WERI-Rb-1 (cell line): ENCODE measurements at regions not wholly inside any gene's neighbourhood (a gene's known extent, or its start where the extent isn't known, plus 50 kb on each side); places are given as distances from the start of the nearest gene placed in this dataset.

Source experiments
- DNase-seq: peaks from one replicate; pipeline ENCODE4 v3.0.0-alpha.2; 2020
- H3K27ac ChIP-seq: fragments of 250-450 bp; sonication (Bioruptor Pico); 2 replicates; pipeline ENCODE4 v1.5.1; 2020; ENCODE audit warnings: mild to moderate bottlenecking, moderate library complexity
- H3K27me3 ChIP-seq: fragments of 250-450 bp; sonication (Bioruptor Pico); 2 replicates; pipeline ENCODE4 v1.5.1; 2021; ENCODE audit warnings: mild to moderate bottlenecking, low read depth, moderate library complexity; ENCODE audit not compliant: insufficient read depth, severe bottlenecking
- H3K36me3 ChIP-seq: fragments of 250-450 bp; sonication (Bioruptor Pico); 2 replicates; pipeline ENCODE4 v1.5.1; 2020; ENCODE audit warnings: mild to moderate bottlenecking, moderate library complexity
- H3K4me3 ChIP-seq: 2 replicates; pipeline ENCODE4 v1.5.1; 2011; ENCODE audit warnings: low read depth, mild to moderate bottlenecking, control low read depth, low read length
- H3K9me3 ChIP-seq: fragments of 250-450 bp; sonication (Bioruptor Pico); 2 replicates; pipeline ENCODE4 v1.5.1; 2021; ENCODE audit warnings: mild to moderate bottlenecking, moderate library complexity; ENCODE audit not compliant: severe bottlenecking
- CTCF ChIP-seq: IDR thresholded peaks from 2 replicates; pipeline ENCODE4 v1.5.1; 2011; ENCODE audit warnings: low read depth, mild to moderate bottlenecking, control low read depth, inconsistent platforms, low read length

- H3K27me3 ChIP-seq = peaks cover 7% of the 10 kb centered on the region
- H3K4me3 ChIP-seq = no peak overlapping the region
- no peak overlapping the region for H3K27ac ChIP-seq
- H3K9me3 ChIP-seq = no peaks in the 10 kb centered on the region
- no peaks in the 10 kb centered on the region for H3K36me3 ChIP-seq
- no peak for TF ChIP-seq CTCF
- DNase-seq = no peak
Observed at GRCh38 chr7:117990834-117991233, 117.6 kb upstream of the CTTNBP2 start.

GRCh38 chr7:117992635-117993376, 119.6 kb upstream of the CTTNBP2 start:
- Histone ChIP-seq H3K36me3 (no peaks in the 10 kb centered on the region), H3K27me3 (peaks cover 24% of the 10 kb centered on the region), H3K4me3 (no peak overlapping the region), H3K27ac (no peak overlapping the region), H3K9me3 (no peaks in the 10 kb centered on the region)
- DNase-seq = no peak
- TF ChIP-seq CTCF = no peak

- no peak overlapping the region for H3K27ac ChIP-seq
- H3K36me3 ChIP-seq = no peaks in the 10 kb centered on the region
- no peaks in the 10 kb centered on the region for H3K9me3 ChIP-seq
- H3K27me3 ChIP-seq = peaks cover 30% of the 10 kb centered on the region
- peak; percentile 45 for DNase-seq
- no peak overlapping the region for H3K4me3 ChIP-seq
- TF ChIP-seq CTCF = peak; percentile 60
Observed at GRCh38 chr7:117993377-117994003, 120.2 kb upstream of the CTTNBP2 start.

DNA sequence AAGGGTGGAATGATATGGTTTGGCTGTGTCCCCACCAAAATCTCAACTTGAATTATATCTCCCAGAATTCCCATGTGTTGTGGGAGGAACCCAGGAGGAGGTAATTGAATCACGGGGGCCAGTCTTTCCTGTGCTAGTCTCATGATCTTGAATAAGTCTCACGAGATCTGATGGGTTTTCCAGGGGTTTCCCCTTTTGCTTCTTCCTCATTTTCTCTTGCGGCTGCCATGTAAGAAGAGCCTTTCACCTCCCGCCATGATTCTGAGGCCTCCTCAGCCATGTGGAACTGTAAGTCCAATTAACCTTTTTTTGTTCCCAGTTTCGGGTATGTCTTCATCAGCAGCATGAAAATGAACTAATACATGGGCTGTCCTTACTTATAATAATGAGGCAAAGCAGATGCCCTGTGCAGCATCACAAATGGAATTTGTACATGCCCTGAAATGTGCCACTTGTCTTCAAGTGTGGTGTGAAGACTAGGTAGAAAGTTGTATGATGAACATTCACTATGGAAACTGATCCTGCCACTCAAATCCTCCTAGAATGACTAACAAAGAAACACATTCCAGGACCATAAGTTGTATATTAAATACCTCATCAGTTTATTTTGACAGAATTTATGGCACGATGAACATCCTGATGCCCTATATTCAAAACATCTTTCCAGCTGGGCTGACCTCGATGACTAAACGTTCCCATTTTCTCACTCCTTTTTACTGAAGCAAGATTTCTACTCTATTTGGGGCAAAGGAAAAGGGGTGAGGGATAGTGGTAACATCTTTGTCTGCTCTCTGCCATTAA, 122.8 kb upstream of the CTTNBP2 start:
- no peaks in the 10 kb centered on the region for H3K36me3 ChIP-seq
- DNase-seq = no peak
- H3K27ac ChIP-seq = no peak overlapping the region
- H3K27me3 ChIP-seq = peaks cover 34% of the 10 kb centered on the region
- H3K4me3 ChIP-seq = no peak overlapping the region
- no peaks in the 10 kb centered on the region for H3K9me3 ChIP-seq
- TF ChIP-seq CTCF = no peak

DNA sequence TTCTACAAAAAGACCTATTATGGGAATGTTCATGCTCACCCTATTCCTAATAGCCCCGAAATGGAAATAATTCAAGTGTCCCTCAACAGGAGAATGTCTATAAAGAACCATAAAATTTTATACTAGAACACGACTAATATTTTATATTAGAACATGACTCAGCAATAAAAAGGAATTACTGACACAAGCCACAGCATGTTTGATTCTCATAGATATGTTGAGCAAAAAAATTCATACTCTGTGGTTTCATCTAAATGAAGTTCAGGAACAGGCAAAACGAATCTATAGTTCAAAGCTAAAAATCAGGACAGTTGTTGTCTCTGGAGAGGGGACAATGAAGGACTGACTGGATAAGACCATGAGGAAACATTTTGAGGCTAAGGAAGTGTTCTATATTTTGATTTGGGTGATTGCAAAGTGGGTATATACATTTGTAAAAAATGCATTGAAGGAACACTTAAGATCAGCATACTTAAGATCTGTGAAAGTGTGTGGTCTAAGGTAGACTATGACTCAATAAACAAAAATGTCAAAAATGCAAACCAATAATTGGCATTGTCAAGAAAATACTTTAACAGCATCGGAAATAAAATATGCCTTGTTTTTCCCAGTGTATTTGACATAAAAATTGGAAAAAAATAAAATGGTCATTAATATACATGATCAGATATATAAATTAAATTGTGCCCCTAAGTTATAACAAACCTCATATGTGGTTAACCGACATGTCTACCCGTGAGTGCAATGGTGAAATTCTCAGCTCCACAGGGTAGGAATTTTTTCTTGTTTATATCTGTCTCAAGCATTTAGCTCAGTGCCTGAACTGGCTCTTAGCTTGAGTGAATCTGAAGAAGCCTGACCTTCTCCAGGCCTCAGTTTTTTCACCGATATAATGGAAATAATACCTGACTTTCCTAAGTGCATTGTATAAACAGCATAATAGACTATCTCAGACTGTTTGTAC, 124.9 kb upstream of the CTTNBP2 start:
- Histone ChIP-seq H3K4me3 (no peak overlapping the region), H3K27ac (no peak overlapping the region), H3K36me3 (no peaks in the 10 kb centered on the region), H3K9me3 (no peaks in the 10 kb centered on the region), H3K27me3 (peaks cover 36% of the 10 kb centered on the region)
- TF ChIP-seq CTCF = no peak
- no peak for DNase-seq
